HG03521 (cell line): ENCODE measurements at regions not wholly inside any gene's neighbourhood (a gene's known extent, or its start where the extent isn't known, plus 50 kb on each side); places are given as distances from the start of the nearest gene placed in this dataset.

Source experiments
- ATAC-seq: cut with Tn5 transposase; IDR thresholded peaks from one replicate; pipeline ENCODE4 v1.9.1; 2021; ENCODE audit warnings: mild to moderate bottlenecking, moderate library complexity; ENCODE audit not compliant: unreplicated experiment

DNA sequence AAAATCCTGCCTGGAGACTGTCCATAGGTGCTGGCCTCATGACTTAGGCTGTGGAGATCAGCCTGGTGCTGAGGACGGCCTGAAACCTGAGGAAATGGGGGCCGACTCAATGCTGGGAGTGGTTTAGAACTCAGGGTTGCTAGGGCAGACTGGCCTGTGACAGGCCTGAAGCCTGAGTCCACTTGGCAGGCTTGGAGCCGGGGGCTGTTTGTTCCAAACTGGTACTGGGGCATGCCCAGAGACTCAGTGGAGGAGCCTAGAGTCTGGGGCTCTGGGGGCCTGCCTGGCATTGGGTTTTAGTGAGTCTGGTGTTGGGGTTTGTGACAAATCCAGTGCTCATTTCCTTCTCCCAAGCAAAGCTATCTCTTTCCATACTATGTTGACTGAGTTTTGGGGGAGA is 489.7 kb upstream of the CNKSR2 start:
- no peak for ATAC-seq

- no peak for ATAC-seq
Measured at GRCh38 chrX:20863649-20864048, 510.6 kb upstream of the CNKSR2 start.

GRCh38 chrX:20861113-20861512 is 513.1 kb upstream of the CNKSR2 start:
- no peak for ATAC-seq

GRCh38 chrX:20857746-20858145 is 516.5 kb upstream of the CNKSR2 start:
- ATAC-seq = no peak

DNA sequence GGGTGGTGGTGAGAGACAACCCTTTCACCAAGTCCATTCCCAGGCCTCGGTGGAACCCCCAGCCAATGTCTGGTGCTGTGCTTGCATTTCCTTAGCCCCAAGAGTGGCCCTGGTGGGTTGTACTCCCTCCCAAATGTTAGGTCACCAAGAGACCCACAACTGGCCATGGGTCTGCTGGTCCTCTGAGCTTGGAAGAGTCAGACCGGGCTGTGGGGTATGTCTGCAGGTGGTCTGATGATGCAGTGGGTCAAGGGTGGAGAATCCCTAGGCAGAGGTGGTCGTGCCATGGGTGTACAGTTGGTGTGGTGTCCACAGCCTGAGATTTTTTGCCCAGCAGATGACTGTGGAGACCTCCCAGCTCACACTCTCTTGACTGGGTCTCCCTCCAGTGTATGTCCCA is 535.7 kb upstream of the CNKSR2 start:
- no peak for ATAC-seq

DNA sequence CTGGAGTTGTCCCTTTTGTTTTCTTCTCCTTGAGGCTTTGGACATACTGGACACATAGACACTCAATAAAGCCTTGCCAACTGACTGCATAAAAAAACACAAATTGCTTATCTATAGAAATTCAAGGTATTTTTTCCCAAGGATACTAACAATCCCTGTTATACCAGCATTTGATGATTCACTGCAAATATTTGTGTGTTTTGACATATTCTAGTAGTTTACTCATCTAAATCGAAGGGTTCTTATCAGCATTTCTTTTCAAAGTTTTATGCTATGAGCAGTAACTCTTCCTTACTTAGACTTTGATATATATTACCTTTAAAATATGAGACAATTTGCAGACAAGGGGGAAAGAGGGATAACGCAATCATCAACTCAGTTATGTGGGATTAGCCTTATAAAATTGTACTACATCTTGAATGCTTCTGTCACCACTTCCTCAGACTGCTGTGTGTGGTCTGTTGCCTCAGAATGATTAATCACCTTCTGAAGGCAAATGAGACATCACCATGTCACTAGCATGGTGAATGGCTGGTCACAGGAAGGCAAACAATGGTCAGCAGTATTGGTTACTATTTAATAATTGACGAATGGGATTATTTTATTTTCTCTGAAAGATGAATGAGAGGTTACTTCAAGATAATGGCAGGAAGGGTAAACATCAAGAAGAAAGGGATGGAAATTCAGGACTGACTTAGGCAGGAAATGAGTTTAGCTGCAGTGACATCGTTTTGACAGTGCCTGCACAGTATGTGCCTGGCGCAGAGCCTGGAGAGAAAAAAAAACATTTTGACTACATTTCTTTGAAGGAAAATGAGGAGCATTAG is 544.3 kb upstream of the CNKSR2 start:
- no peak for ATAC-seq

GRCh38 chrX:20825984-20826383 is 548.2 kb upstream of the CNKSR2 start:
- ATAC-seq = no peak

GRCh38 chrX:20803971-20804370 is 537.3 kb upstream of the RPS6KA3 start:
- ATAC-seq = no peak

- ATAC-seq = no peak
Measured at GRCh38 chrX:20802036-20802435, 535.3 kb upstream of the RPS6KA3 start.

- ATAC-seq = no peak
Measured at GRCh38 chrX:20796450-20796849, 529.7 kb upstream of the RPS6KA3 start.

GRCh38 chrX:20789103-20789502 is 522.4 kb upstream of the RPS6KA3 start:
- no peak for ATAC-seq

- ATAC-seq = no peak
Measured at GRCh38 chrX:20767346-20767745, 500.6 kb upstream of the RPS6KA3 start.

- no peak for ATAC-seq
Measured at GRCh38 chrX:20756585-20756984, 489.9 kb upstream of the RPS6KA3 start.

DNA sequence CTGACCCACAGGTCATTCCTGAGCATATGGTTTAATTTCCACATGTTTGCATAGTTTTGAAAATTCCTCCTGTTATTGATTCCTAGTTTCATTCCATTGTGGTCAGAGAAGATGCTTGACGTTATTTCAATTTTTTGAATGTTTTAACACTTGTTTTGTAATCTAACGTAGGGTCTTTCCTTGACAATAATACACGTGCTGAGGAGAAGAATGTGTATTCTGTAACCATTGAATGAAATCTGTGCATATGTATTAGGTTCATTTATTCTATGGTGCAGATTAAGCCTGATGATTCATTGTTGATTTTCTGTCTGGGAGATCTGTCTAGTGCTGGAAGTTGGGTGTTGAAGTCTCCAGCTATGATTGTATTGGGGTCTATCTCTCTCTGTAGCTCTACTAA is 486.4 kb upstream of the RPS6KA3 start:
- no peak for ATAC-seq

DNA sequence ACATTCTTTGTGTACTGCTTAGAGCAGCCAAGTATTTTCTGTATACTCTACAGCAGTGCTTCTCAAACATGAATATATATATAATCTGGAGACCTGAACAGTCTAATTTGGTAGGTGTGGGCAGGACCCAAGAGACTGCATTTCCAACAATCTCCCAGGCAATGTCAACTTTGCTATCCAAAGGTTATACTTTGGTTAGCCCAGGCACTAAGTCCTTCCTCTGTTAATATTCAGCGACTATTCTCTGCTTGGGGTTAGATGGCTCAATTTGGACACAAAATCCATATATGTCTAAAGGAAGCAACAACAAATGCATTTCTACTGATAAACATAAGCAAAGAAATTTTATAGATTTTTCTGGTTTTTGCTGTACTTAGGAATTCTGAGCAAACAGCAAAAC is 480.0 kb upstream of the RPS6KA3 start:
- ATAC-seq = no peak

- no peak for ATAC-seq
Measured at GRCh38 chrX:20743046-20743445, 476.3 kb upstream of the RPS6KA3 start.

GRCh38 chrX:20742106-20742505 is 475.4 kb upstream of the RPS6KA3 start:
- no peak for ATAC-seq

DNA sequence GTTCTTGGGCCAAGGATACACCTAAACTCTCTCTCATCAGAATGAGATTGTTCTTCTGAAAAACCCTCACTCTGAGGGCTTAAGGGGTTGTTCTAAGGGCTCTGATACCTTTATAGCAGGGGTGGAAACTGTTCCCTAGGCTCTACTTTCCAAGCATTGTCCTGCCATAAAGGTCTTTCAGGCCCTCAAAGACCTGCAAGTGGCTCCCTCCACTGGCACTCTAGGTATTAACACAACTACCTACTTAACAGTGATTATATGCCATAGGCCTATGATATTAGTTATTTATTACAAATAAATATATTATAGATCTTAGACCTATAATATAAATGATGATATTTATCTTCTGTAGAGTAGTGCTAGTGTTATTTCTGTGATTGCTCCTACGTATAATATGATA is 473.7 kb upstream of the RPS6KA3 start:
- ATAC-seq = no peak

GRCh38 chrX:20739038-20739745 is 472.5 kb upstream of the RPS6KA3 start:
- no peak for ATAC-seq

GRCh38 chrX:20729416-20729815 is 462.7 kb upstream of the RPS6KA3 start:
- no peak for ATAC-seq

DNA sequence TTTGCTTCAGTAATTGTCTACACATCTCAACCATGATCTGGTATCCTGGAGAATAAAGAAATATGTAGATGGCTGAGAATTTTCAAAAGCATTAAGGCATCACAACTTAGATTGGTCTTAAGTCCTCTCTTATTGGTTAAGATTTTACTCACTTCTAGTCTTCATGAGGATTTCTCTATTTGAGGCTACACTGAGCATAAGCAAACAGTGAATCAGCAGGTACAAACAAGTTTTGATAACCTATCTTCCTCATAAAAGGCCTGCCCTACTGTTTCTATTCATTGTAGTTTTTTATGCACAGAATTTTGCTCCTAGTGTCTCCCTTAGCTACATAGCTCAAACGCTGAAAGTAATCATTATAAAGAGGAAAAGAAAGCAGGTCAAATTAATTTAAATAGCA is 460.7 kb upstream of the RPS6KA3 start:
- ATAC-seq = no peak

DNA sequence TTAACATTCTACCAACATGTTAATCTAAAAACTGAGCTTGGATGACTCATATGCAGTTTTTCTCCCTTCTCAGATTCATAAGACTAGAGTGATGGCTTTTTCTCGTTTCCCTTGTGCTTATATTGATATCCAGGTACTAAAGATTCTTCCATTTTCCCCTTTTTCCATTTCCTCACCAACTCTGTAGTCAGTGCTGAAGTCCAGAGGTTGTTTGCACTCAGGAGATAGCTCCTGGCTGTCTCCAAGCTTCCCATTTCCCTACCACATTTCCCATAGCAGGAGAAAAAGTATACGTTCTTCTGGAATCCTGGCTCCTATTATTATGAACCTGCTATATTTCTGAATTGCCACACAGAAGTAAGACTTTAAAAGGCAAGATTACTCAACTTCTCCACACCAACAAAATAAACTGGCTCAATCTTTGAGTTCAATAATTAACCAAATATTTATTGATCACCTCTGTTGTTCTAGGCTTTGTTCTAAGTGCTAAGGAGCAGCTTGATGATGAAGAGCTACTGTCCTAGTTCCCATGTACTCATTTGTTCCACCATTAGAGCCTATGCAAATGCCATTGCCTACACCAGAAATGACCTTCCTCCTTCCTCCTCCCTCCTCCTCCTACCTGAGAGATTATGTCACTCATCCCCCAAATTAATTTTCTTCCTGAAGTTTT is 454.4 kb upstream of the RPS6KA3 start:
- ATAC-seq = no peak
